A673 (cell line): ENCODE measurements at regions not wholly inside any gene's neighbourhood (a gene's known extent, or its start where the extent isn't known, plus 50 kb on each side); places are given as distances from the start of the nearest gene placed in this dataset.

Experiments
- BruUV-seq: library from RNA; stranded (reverse); fragments of 400-500 nt; replicated peaks from 2 replicates; lab custom pipeline; 2021; lab: Mats Ljungman, UMichigan
- CTCF ChIA-PET: fragments of 300-600 bp; sonication (Branson Sonifier 250); formaldehyde crosslinking; loops from one replicate; lab custom pipeline; 2022; ENCODE audit warnings: antibody characterized with exemption; lab: Charles Lee
- POLR2A ChIA-PET: fragments of 300-600 bp; sonication (Branson Sonifier 250); formaldehyde crosslinking; loops from one replicate; lab custom pipeline; 2022; ENCODE audit warnings: antibody characterized with exemption; ENCODE audit not compliant: low non-redundant PET; lab: Charles Lee
- DNase-seq: peaks from one replicate; pipeline ENCODE4 v3.0.0-alpha.2; 2015; ENCODE audit warnings: low spot score
- H3K27ac ChIP-seq: fragments of 200-600 bp; sonication (generic); 2 replicates; pipeline ENCODE4 v1.5.1; 2016; ENCODE audit warnings: mixed run types, low read depth, mild to moderate bottlenecking, mixed read lengths, antibody characterized with exemption, low read length; ENCODE audit not compliant: poor library complexity, severe bottlenecking
- H3K27me3 ChIP-seq: fragments of 200-600 bp; sonication (generic); replicated peaks from 2 replicates; pipeline ENCODE4 v1.6.1; 2017; ENCODE audit warnings: mixed run types, low read depth, mild to moderate bottlenecking, mixed read lengths, antibody characterized with exemption, low read length; ENCODE audit not compliant: insufficient read depth, poor library complexity
- H3K36me3 ChIP-seq: fragments of 200-600 bp; sonication (generic); 2 replicates; pipeline ENCODE4 v1.6.1; 2016; ENCODE audit warnings: mixed run types, mild to moderate bottlenecking, mixed read lengths, antibody characterized with exemption, low read length; ENCODE audit not compliant: insufficient read depth, poor library complexity, severe bottlenecking
- H3K4me1 ChIP-seq: fragments of 200-600 bp; sonication (generic); 2 replicates; pipeline ENCODE4 v1.6.1; 2017; ENCODE audit warnings: mixed run types, mild to moderate bottlenecking, mixed read lengths, antibody characterized with exemption, low read length; ENCODE audit not compliant: insufficient read depth, poor library complexity, severe bottlenecking
- H3K4me3 ChIP-seq: fragments of 200-600 bp; sonication (generic); 2 replicates; pipeline ENCODE4 v1.5.1; 2016; ENCODE audit warnings: low read depth, mixed run types, mild to moderate bottlenecking, mixed read lengths, low read length; ENCODE audit not compliant: poor library complexity, severe bottlenecking
- H3K9me3 ChIP-seq: fragments of 200-600 bp; sonication (generic); 2 replicates; pipeline ENCODE4 v1.6.1; 2016; ENCODE audit warnings: mixed run types, low read depth, mild to moderate bottlenecking, mixed read lengths, antibody characterized with exemption, low read length; ENCODE audit not compliant: poor library complexity, severe bottlenecking
- EZH2 ChIP-seq: fragments of 200-600 bp; sonication (generic); IDR thresholded peaks from 2 replicates; pipeline ENCODE4 v1.6.1; 2017; ENCODE audit warnings: borderline replicate concordance, low read depth, mild to moderate bottlenecking, mixed read lengths, antibody characterized with exemption, low read length; ENCODE audit not compliant: poor library complexity, severe bottlenecking
- intact Hi-C: fragments of 100-400 bp; cut with micrococcal nuclease; formaldehyde crosslinking; loops from one replicate; pipeline ENCODE4 v1.10.0; 2022; ENCODE audit not compliant: unreplicated experiment
- TF ChIP-seq, protein P1 (sequence below): fragments of 300-800, 200-600 bp; sonication (generic); conservative IDR thresholded peaks from 2 replicates; pipeline ENCODE4 v1.5.1; 2017; ENCODE audit warnings: low read depth, mild to moderate bottlenecking, antibody characterized with exemption, low read length, moderate library complexity, mixed read lengths

DNA sequence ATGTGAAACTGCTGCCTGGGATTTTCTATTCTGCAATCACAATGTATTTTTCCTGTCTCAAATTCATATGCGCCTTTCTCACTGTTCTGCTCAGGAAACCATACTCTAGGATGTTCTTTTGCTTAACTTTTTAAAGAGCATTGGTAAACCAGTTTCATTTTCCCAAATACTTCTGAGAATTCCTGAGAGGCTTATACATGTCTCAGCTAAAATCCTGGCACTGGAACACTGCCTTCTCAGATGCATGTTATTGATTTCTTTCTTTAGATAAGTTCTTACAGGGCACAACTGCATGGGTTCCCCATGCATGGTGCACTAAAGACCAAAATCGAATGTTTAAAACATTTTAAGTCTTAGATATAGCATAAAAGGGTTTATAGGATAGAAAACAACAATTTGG lies 178.3 kb upstream of the PLSCR5 start:
- Histone ChIP-seq H3K27ac (no peak overlapping the region), H3K4me3 (no peak overlapping the region), H3K27me3 (no peaks in the 10 kb centered on the region), H3K36me3 (no peaks in the 10 kb centered on the region), H3K9me3 (no peaks in the 10 kb centered on the region), H3K4me1 (no peaks in the 10 kb centered on the region)
- intact Hi-C loops, result no loop called here
- ChIA-PET CTCF (no interaction called here), POLR2A (no interaction called here)
- no TSS peak for BruUV-seq
- no peak for DNase-seq
- TF ChIP-seq, protein P1, sequence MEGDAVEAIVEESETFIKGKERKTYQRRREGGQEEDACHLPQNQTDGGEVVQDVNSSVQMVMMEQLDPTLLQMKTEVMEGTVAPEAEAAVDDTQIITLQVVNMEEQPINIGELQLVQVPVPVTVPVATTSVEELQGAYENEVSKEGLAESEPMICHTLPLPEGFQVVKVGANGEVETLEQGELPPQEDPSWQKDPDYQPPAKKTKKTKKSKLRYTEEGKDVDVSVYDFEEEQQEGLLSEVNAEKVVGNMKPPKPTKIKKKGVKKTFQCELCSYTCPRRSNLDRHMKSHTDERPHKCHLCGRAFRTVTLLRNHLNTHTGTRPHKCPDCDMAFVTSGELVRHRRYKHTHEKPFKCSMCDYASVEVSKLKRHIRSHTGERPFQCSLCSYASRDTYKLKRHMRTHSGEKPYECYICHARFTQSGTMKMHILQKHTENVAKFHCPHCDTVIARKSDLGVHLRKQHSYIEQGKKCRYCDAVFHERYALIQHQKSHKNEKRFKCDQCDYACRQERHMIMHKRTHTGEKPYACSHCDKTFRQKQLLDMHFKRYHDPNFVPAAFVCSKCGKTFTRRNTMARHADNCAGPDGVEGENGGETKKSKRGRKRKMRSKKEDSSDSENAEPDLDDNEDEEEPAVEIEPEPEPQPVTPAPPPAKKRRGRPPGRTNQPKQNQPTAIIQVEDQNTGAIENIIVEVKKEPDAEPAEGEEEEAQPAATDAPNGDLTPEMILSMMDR, result no peak
- TF ChIP-seq EZH2, result no peak

DNA sequence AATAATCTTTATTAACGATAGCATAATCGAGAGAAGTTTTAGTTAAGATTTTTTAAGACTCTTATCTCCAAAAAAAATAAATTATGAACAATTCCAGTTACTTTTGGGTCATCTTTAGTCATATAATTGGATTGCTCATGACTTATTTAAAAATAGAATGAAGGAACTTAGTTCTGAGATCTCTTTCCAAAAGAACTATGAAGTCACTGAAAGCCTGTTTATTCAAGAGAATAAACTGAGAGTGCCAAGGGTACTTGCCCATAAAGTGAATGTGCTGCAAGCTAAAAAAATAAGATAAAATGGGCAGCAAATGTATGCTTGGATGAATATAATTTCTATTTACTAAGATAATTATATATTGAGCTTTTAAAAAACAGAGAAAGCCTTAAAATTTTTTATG lies 176.5 kb upstream of the PLSCR5 start:
- TF ChIP-seq EZH2, result no peak
- TF ChIP-seq, protein P1, result no peak
- POLR2A ChIA-PET, result no interaction called here
- Histone ChIP-seq H3K27ac (no peak overlapping the region), H3K36me3 (no peaks in the 10 kb centered on the region), H3K4me1 (no peaks in the 10 kb centered on the region), H3K9me3 (no peaks in the 10 kb centered on the region), H3K27me3 (no peaks in the 10 kb centered on the region), H3K4me3 (no peak overlapping the region)
- no TSS peak for BruUV-seq
- DNase-seq, result no peak
- intact Hi-C loops, result no loop called here
- CTCF ChIA-PET, result no interaction called here

DNA sequence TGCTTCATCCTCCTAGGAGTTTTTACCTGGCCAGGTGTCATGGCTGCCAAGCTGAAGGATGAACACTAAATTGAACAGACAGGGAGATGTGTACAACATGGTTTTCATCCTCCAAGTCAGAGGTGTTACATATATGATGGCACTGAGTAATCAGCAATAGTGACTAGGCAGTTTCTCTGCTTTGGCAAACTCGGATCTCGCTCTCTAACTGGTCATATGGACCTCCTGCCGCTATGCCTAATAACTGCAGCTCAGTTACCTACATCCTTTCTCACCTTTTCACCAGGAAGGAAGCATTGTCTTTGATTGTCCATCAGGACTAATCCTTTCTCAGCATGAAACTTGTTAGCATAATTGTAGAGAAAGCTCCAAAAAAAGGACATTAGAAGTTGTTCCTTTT lies 175.9 kb upstream of the PLSCR5 start:
- Histone ChIP-seq H3K27ac (no peak overlapping the region), H3K4me3 (no peak overlapping the region), H3K27me3 (no peaks in the 10 kb centered on the region), H3K9me3 (no peaks in the 10 kb centered on the region), H3K36me3 (no peaks in the 10 kb centered on the region), H3K4me1 (no peaks in the 10 kb centered on the region)
- no peak for DNase-seq
- intact Hi-C loops, result no loop called here
- POLR2A ChIA-PET, result no interaction called here
- no peak for TF ChIP-seq EZH2
- TF ChIP-seq, protein P1, result no peak
- BruUV-seq, result no TSS peak
- CTCF ChIA-PET, result no interaction called here
